NT2/D1 (cell line): ENCODE measurements at regions not wholly inside any gene's neighbourhood (a gene's known extent, or its start where the extent isn't known, plus 50 kb on each side); places are given as distances from the start of the nearest gene placed in this dataset.

Experiments
- SUZ12 ChIP-seq: IDR thresholded peaks from 2 replicates; pipeline ENCODE4 v1.6.1; 2011; ENCODE audit not compliant: insufficient read length, insufficient read depth; ENCODE audit errors: extremely low read depth
- YY1 ChIP-seq: IDR thresholded peaks from 2 replicates; pipeline ENCODE4 v1.6.1; 2011; ENCODE audit not compliant: insufficient read length, insufficient read depth
- ZNF274 ChIP-seq: IDR thresholded peaks from 2 replicates; pipeline ENCODE4 v1.6.1; 2011; ENCODE audit warnings: mild to moderate bottlenecking, low read depth, low read length

DNA sequence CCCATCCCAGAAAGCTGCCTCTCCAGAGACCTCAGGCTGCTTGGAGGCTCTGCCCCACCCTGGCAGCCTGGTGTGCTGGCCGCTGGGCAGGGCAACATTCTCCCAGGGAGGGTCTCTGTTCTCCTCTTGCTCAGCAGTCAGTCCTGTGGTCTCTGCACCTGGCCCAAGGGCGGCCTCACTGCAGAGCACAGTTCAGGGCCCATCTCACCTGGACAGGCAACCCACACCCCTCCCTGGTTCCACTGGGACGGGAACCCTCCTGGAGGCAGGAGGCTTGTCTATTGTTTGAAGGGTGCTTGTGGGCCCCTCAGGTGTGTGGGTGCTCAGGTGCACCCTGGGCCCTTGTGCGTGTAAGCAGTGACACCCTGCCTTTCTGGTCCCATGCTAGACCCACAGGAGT is 67.2 kb upstream of the OTOS start:
- TF ChIP-seq SUZ12 (no peak), ZNF274 (no peak), YY1 (no peak)
